ENCODE measurements at regions not wholly inside any gene's neighbourhood (a gene's known extent, or its start where the extent isn't known, plus 50 kb on each side); places are given as distances from the start of the nearest gene placed in this dataset.
A peak's percentile ranks its signal among the peaks of the same experiment; 100 is the strongest.

DNA sequence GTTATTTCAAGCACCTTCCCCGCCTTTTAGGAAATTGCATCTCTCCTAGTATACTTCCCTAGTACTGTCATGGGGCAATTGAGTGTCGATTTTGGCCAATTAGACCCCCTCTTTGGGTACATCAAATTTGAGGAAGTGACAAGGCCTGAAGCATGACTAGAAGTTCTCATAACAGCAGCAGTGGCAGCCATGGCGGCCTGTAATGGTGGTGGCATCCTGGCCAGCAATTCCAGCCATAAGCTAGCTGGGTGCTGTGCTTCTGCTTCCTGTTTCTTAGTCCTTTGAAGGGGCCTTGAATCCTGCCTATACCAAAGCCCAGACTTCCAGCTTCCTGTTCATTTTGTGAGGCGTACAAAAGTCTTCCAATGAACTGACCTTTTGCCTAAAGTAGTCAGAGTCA lies 523.1 kb downstream of the PLCL1 start:
- H3K36me3 Mint-ChIP-seq (ENCODE audit: low read depth): no peaks in the 10 kb centered on the region
- H3K27ac Mint-ChIP-seq: no peak overlapping the region
- H3K9me3 Mint-ChIP-seq: no peaks in the 10 kb centered on the region
- H3K27me3 Mint-ChIP-seq (ENCODE audit: low read depth): peaks cover 2% of the 10 kb centered on the region
- TF ChIP-seq, protein P1, sequence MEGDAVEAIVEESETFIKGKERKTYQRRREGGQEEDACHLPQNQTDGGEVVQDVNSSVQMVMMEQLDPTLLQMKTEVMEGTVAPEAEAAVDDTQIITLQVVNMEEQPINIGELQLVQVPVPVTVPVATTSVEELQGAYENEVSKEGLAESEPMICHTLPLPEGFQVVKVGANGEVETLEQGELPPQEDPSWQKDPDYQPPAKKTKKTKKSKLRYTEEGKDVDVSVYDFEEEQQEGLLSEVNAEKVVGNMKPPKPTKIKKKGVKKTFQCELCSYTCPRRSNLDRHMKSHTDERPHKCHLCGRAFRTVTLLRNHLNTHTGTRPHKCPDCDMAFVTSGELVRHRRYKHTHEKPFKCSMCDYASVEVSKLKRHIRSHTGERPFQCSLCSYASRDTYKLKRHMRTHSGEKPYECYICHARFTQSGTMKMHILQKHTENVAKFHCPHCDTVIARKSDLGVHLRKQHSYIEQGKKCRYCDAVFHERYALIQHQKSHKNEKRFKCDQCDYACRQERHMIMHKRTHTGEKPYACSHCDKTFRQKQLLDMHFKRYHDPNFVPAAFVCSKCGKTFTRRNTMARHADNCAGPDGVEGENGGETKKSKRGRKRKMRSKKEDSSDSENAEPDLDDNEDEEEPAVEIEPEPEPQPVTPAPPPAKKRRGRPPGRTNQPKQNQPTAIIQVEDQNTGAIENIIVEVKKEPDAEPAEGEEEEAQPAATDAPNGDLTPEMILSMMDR (IDR thresholded peaks at IDR 0.05; ENCODE audit: unreplicated experiment in 3 of 3): no peak
- no peak overlapping the region for H3K4me3 Mint-ChIP-seq
- H3K4me1 Mint-ChIP-seq: no peaks in the 10 kb centered on the region

DNA sequence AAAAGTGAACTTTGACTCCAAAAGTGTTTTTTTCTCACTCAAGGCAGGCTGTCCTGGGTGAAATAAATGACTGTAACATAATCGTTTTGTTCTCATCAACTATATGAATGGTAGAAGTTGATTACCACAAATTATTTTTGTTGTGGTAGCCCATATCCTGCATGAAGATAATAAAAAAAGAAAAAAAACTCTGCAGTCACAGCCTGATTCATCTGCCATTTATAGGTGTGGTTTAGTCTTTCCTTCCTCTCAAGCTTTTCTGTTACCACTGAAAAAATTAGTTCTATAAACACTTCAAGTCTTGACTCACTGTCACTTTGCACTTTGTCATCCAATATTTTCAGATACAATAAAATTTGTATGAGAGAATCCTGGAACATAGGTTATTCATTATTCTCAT lies 522.0 kb downstream of the PLCL1 start:
- Mint-ChIP-seq H3K4me3 (no peak overlapping the region), H3K27me3 (ENCODE audit: low read depth) (peaks cover 11% of the 10 kb centered on the region), H3K9me3 (no peaks in the 10 kb centered on the region), H3K36me3 (ENCODE audit: low read depth) (no peaks in the 10 kb centered on the region), H3K27ac (no peak overlapping the region), H3K4me1 (no peaks in the 10 kb centered on the region)
- TF ChIP-seq, protein P1 (IDR thresholded peaks at IDR 0.05; ENCODE audit: unreplicated experiment in 3 of 3): no peak

DNA sequence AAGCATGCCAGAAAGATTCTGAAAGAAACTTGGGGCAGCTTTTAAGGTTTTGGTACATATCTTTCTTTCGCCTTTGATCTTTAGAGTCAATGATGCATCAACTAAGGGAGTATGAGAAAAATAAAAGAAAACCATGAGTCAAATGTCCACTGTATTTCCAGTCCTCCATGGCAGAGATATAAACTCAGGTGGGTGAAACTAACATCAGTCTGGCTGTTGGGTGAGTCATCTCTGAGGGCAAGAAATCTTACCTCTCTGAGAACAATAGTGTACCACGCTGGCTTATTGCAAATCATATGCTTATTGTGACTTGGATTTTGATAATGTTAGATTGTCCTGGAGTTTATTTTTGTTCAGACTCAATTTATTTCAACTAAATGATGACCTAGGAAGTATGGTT lies 521.0 kb downstream of the PLCL1 start:
- Mint-ChIP-seq H3K27me3 (ENCODE audit: low read depth) (peaks cover 12% of the 10 kb centered on the region), H3K27ac (no peak overlapping the region), H3K36me3 (ENCODE audit: low read depth) (no peaks in the 10 kb centered on the region), H3K4me1 (no peaks in the 10 kb centered on the region), H3K4me3 (no peak overlapping the region), H3K9me3 (no peaks in the 10 kb centered on the region)
- TF ChIP-seq, protein P1 (IDR thresholded peaks at IDR 0.05; ENCODE audit: unreplicated experiment in 3 of 3): no peak

DNA sequence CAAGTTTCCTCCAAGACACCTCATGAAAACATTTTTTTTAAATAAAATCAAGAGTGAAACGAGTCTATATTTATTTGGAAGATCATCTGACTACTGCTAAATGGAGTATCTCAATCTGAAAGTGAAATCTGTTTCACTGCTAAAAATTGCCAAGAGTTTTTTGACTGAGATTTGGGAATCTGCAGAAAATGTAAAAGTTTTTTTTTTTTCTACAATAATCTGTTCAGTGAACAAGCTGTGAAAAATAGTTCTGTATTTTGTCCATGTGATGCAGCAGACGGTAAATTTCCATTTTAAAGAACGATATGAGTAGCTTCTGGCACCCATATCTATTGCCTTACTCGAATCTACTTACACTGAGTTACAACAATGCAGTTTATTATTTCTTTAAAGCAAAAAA lies 519.7 kb downstream of the PLCL1 start:
- TF ChIP-seq, protein P1 (IDR thresholded peaks at IDR 0.05; ENCODE audit: unreplicated experiment in 3 of 3): no peak
- no peak overlapping the region for H3K4me3 Mint-ChIP-seq
- no peaks in the 10 kb centered on the region for H3K4me1 Mint-ChIP-seq
- no peaks in the 10 kb centered on the region for H3K9me3 Mint-ChIP-seq
- no peak overlapping the region for H3K27ac Mint-ChIP-seq
- no peaks in the 10 kb centered on the region for H3K36me3 Mint-ChIP-seq (ENCODE audit: low read depth)
- H3K27me3 Mint-ChIP-seq (ENCODE audit: low read depth): peaks cover 12% of the 10 kb centered on the region

DNA sequence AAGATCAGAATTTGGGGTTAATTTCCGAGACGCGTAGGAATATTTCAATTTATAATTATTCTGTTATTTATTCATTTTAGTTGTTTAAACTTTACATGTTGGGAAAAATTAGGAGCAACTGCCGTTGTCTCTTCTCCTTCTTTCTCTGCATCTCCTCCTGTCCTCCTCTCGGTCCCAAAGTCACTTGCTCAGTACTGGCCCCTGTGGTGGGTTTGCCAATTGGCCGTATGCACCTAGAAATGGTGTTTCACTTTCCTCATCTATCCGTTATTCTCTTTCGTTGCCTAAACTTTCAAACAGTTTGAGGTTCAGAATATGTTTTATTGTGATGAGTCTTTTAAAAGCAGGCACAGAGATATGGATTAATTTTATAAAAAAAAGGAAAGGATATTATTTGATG lies 517.9 kb downstream of the PLCL1 start:
- no peaks in the 10 kb centered on the region for H3K36me3 Mint-ChIP-seq (ENCODE audit: low read depth)
- H3K4me3 Mint-ChIP-seq: no peak overlapping the region

DNA sequence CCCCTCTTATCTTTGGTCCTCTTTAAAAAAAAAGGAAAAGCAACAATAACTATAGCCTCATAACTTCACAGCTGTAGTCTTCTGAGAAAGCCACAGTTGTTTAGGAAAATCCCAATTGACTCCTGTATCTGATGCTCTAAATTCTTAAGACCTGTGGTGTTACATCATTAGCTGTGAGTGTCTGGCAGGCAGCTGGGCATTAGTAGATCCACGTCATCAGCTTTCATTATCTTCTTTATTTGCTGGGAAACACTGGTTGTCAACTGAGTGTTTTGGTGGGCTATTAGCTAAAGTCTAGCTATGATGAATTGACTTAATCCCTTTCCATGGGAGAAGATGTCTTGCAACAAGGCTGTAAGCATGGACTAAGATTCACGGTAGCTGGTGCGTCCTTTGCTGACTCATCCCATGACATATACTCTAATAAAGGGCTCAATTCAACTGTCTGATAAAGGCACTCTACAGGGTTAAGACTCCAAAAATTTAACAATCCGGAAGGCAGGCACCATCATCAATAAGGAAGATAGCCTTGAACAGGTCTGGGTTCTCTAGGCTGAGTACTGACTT lies 517.2 kb downstream of the PLCL1 start:
- no peaks in the 10 kb centered on the region for H3K9me3 Mint-ChIP-seq
- H3K4me1 Mint-ChIP-seq: no peaks in the 10 kb centered on the region
- H3K27me3 Mint-ChIP-seq (ENCODE audit: low read depth): peaks cover 22% of the 10 kb centered on the region
- no peak overlapping the region for H3K27ac Mint-ChIP-seq
- TF ChIP-seq, protein P1 (IDR thresholded peaks at IDR 0.05; ENCODE audit: unreplicated experiment in 3 of 3): no peak
- no peak overlapping the region for H3K4me3 Mint-ChIP-seq
- H3K36me3 Mint-ChIP-seq (ENCODE audit: low read depth): no peaks in the 10 kb centered on the region

More for the DNA sequence above, 517.9 kb downstream of the PLCL1 start:
- Mint-ChIP-seq H3K27me3 (ENCODE audit: low read depth) (peaks cover 15% of the 10 kb centered on the region), H3K9me3 (no peaks in the 10 kb centered on the region), H3K4me1 (no peaks in the 10 kb centered on the region), H3K27ac (no peak overlapping the region)
- TF ChIP-seq, protein P1 (IDR thresholded peaks at IDR 0.05; ENCODE audit: unreplicated experiment in 3 of 3): peak in 2 of 3 experiments; percentile 19 to 20
